GM23338 (cell line): ENCODE measurements at regions not wholly inside any gene's neighbourhood (a gene's known extent, or its start where the extent isn't known, plus 50 kb on each side); places are given as distances from the start of the nearest gene placed in this dataset.
"Not testable (repeated sequence)": the region's sequence is repeated elsewhere in the genome, so short reads cannot be mapped to it uniquely, and the experiment has no call there.

Experiments used
- ATAC-seq: fragments of 200-7000 bp; cut with Tn5 transposase; 3 replicates; pipeline ENCODE4 v1.9.1; 2020
- DNase-seq: peaks from one replicate; pipeline ENCODE4 v3.0.0-alpha.2; 2015; ENCODE audit warnings: low spot score
- H2AFZ ChIP-seq: fragments of 200-600 bp; sonication (generic); 2 replicates; pipeline ENCODE4 v1.8.0; 2016; ENCODE audit warnings: antibody characterized with exemption, mild to moderate bottlenecking, moderate library complexity
- H3F3A ChIP-seq: fragments of 200-600 bp; sonication (generic); replicated peaks from 2 replicates; pipeline ENCODE4 v1.8.0; 2017; ENCODE audit warnings: antibody characterized with exemption, mixed run types, low read depth
- H3K27ac ChIP-seq: fragments of 200-600 bp; sonication (generic); 2 replicates; pipeline ENCODE4 v1.6.1; 2016; ENCODE audit warnings: low read depth
- H3K27me3 ChIP-seq: fragments of 200-600 bp; sonication (generic); 2 replicates; pipeline ENCODE4 v1.8.0; 2016; ENCODE audit warnings: mild to moderate bottlenecking, mixed run types, moderate library complexity; ENCODE audit not compliant: insufficient read depth
- H3K36me3 ChIP-seq: fragments of 200-600 bp; sonication (generic); 2 replicates; pipeline ENCODE4 v1.8.0; 2016; ENCODE audit warnings: mild to moderate bottlenecking; ENCODE audit not compliant: insufficient read depth
- H3K4me1 ChIP-seq: fragments of 200-600 bp; sonication (generic); 2 replicates; pipeline ENCODE4 v1.8.0; 2016; ENCODE audit warnings: mild to moderate bottlenecking, moderate library complexity; ENCODE audit not compliant: insufficient read depth
- H3K4me2 ChIP-seq: fragments of 200-600 bp; sonication (generic); 2 replicates; pipeline ENCODE4 v1.7.1; 2017; ENCODE audit warnings: mixed run types
- H3K4me3 ChIP-seq: fragments of 200-600 bp; sonication (generic); 2 replicates; pipeline ENCODE4 v1.6.1; 2016; ENCODE audit warnings: mixed run types
- H3K79me2 ChIP-seq: fragments of 200-600 bp; sonication (generic); replicated peaks from 2 replicates; pipeline ENCODE4 v1.8.0; 2017; ENCODE audit warnings: mild to moderate bottlenecking; ENCODE audit not compliant: insufficient read depth
- H3K9me2 ChIP-seq: fragments of 200-600 bp; sonication (generic); 2 replicates; pipeline ENCODE4 v1.8.0; 2017; ENCODE audit not compliant: insufficient read depth
- H4K20me1 ChIP-seq: fragments of 200-600 bp; sonication (generic); replicated peaks from 2 replicates; pipeline ENCODE4 v1.8.0; 2017; ENCODE audit warnings: mild to moderate bottlenecking; ENCODE audit not compliant: insufficient read depth
- H3K27ac Mint-ChIP-seq: 2 replicates; pipeline ENCODE4 v1.8.0; 2020; ENCODE audit warnings: inconsistent platforms, mild to moderate bottlenecking, moderate library complexity, mixed read lengths
- H3K27me3 Mint-ChIP-seq: 3 replicates; pipeline ENCODE4 v1.8.0; 2022; ENCODE audit warnings: low read depth, mild to moderate bottlenecking, moderate library complexity, mixed read lengths, inconsistent platforms; ENCODE audit not compliant: insufficient read depth, poor library complexity
- H3K36me3 Mint-ChIP-seq: 3 replicates; pipeline ENCODE4 v1.8.0; 2021; ENCODE audit warnings: low read depth, mild to moderate bottlenecking, inconsistent platforms, moderate library complexity, mixed read lengths
- H3K4me1 Mint-ChIP-seq: 3 replicates; pipeline ENCODE4 v1.8.0; 2020; ENCODE audit warnings: mild to moderate bottlenecking, inconsistent platforms, mixed read lengths
- H3K4me3 Mint-ChIP-seq: 3 replicates; pipeline ENCODE4 v1.8.0; 2021; ENCODE audit warnings: moderate library complexity, mild to moderate bottlenecking, inconsistent platforms, mixed read lengths
- H3K9me3 Mint-ChIP-seq: 3 replicates; pipeline ENCODE4 v1.8.0; 2020; ENCODE audit warnings: moderate library complexity, mild to moderate bottlenecking, inconsistent platforms, mixed read lengths
- ETS1 ChIP-seq: IDR thresholded peaks from 2 replicates; pipeline ENCODE4 v1.6.1; 2016; ENCODE audit warnings: antibody characterized with exemption
- STAT1 ChIP-seq: IDR thresholded peaks from one replicate; pipeline ENCODE4 v1.6.1; 2016; ENCODE audit warnings: antibody characterized with exemption; ENCODE audit not compliant: unreplicated experiment
- ZNF114 ChIP-seq: fragments of 250-450 bp; sonication (Bioruptor Pico); IDR thresholded peaks from 2 replicates; pipeline ENCODE4 v1.5.0; 2020; ENCODE audit warnings: mild to moderate bottlenecking, moderate library complexity
- ZNF331 ChIP-seq: fragments of 250-450 bp; sonication (Bioruptor Pico); IDR thresholded peaks from 2 replicates; pipeline ENCODE4 v1.5.0; 2020; ENCODE audit warnings: low read depth, mild to moderate bottlenecking, moderate library complexity
- TF ChIP-seq, protein P1 (sequence below): fragments of 250-450 bp; sonication (Bioruptor Pico); IDR thresholded peaks from 2 replicates; pipeline ENCODE4 v1.5.0; 2020; ENCODE audit warnings: mild to moderate bottlenecking, moderate library complexity
- TF ChIP-seq, protein P2 (sequence below): IDR thresholded peaks from one replicate; pipeline ENCODE4 v1.6.1; 2018; ENCODE audit warnings: antibody characterized with exemption; ENCODE audit not compliant: unreplicated experiment

GRCh38 chr1:213704941-213705340 lies 282.8 kb upstream of the PROX1 start:
- H3K27ac Mint-ChIP-seq = no peak overlapping the region
- peaks cover 3% of the 10 kb centered on the region for H3K27me3 Mint-ChIP-seq
- H3K4me3 ChIP-seq = no peak overlapping the region
- H3K79me2 ChIP-seq = no peaks in the 10 kb centered on the region
- no peaks in the 10 kb centered on the region for H3K36me3 ChIP-seq
- H3K27ac ChIP-seq = no peak overlapping the region
- H3K27me3 ChIP-seq = no peaks in the 10 kb centered on the region
- H3K4me3 Mint-ChIP-seq = no peak overlapping the region
- no peaks in the 10 kb centered on the region for H3F3A ChIP-seq
- no peak overlapping the region for H3K4me2 ChIP-seq
- no peak for TF ChIP-seq ZNF331 (CRISPR knock-in tag)
- no peak for TF ChIP-seq STAT1
- no peak for TF ChIP-seq ZNF114 (CRISPR knock-in tag)
- TF ChIP-seq, protein P1, sequence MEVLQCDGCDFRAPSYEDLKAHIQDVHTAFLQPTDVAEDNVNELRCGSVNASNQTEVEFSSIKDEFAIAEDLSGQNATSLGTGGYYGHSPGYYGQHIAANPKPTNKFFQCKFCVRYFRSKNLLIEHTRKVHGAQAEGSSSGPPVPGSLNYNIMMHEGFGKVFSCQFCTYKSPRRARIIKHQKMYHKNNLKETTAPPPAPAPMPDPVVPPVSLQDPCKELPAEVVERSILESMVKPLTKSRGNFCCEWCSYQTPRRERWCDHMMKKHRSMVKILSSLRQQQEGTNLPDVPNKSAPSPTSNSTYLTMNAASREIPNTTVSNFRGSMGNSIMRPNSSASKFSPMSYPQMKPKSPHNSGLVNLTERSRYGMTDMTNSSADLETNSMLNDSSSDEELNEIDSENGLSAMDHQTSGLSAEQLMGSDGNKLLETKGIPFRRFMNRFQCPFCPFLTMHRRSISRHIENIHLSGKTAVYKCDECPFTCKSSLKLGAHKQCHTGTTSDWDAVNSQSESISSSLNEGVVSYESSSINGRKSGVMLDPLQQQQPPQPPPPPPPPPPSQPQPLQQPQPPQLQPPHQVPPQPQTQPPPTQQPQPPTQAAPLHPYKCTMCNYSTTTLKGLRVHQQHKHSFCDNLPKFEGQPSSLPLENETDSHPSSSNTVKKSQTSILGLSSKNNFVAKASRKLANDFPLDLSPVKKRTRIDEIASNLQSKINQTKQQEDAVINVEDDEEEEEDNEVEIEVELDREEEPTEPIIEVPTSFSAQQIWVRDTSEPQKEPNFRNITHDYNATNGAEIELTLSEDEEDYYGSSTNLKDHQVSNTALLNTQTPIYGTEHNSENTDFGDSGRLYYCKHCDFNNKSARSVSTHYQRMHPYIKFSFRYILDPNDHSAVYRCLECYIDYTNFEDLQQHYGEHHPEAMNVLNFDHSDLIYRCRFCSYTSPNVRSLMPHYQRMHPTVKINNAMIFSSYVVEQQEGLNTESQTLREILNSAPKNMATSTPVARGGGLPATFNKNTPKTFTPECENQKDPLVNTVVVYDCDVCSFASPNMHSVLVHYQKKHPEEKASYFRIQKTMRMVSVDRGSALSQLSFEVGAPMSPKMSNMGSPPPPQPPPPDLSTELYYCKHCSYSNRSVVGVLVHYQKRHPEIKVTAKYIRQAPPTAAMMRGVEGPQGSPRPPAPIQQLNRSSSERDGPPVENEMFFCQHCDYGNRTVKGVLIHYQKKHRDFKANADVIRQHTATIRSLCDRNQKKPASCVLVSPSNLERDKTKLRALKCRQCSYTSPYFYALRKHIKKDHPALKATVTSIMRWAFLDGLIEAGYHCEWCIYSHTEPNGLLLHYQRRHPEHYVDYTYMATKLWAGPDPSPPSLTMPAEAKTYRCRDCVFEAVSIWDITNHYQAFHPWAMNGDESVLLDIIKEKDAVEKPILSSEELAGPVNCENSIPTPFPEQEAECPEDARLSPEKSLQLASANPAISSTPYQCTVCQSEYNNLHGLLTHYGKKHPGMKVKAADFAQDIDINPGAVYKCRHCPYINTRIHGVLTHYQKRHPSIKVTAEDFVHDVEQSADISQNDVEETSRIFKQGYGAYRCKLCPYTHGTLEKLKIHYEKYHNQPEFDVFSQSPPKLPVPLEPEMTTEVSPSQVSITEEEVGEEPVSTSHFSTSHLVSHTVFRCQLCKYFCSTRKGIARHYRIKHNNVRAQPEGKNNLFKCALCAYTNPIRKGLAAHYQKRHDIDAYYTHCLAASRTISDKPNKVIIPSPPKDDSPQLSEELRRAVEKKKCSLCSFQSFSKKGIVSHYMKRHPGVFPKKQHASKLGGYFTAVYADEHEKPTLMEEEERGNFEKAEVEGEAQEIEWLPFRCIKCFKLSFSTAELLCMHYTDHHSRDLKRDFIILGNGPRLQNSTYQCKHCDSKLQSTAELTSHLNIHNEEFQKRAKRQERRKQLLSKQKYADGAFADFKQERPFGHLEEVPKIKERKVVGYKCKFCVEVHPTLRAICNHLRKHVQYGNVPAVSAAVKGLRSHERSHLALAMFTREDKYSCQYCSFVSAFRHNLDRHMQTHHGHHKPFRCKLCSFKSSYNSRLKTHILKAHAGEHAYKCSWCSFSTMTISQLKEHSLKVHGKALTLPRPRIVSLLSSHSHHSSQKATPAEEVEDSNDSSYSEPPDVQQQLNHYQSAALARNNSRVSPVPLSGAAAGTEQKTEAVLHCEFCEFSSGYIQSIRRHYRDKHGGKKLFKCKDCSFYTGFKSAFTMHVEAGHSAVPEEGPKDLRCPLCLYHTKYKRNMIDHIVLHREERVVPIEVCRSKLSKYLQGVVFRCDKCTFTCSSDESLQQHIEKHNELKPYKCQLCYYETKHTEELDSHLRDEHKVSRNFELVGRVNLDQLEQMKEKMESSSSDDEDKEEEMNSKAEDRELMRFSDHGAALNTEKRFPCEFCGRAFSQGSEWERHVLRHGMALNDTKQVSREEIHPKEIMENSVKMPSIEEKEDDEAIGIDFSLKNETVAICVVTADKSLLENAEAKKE (CRISPR knock-in tag) = no peak
- TF ChIP-seq, protein P2, sequence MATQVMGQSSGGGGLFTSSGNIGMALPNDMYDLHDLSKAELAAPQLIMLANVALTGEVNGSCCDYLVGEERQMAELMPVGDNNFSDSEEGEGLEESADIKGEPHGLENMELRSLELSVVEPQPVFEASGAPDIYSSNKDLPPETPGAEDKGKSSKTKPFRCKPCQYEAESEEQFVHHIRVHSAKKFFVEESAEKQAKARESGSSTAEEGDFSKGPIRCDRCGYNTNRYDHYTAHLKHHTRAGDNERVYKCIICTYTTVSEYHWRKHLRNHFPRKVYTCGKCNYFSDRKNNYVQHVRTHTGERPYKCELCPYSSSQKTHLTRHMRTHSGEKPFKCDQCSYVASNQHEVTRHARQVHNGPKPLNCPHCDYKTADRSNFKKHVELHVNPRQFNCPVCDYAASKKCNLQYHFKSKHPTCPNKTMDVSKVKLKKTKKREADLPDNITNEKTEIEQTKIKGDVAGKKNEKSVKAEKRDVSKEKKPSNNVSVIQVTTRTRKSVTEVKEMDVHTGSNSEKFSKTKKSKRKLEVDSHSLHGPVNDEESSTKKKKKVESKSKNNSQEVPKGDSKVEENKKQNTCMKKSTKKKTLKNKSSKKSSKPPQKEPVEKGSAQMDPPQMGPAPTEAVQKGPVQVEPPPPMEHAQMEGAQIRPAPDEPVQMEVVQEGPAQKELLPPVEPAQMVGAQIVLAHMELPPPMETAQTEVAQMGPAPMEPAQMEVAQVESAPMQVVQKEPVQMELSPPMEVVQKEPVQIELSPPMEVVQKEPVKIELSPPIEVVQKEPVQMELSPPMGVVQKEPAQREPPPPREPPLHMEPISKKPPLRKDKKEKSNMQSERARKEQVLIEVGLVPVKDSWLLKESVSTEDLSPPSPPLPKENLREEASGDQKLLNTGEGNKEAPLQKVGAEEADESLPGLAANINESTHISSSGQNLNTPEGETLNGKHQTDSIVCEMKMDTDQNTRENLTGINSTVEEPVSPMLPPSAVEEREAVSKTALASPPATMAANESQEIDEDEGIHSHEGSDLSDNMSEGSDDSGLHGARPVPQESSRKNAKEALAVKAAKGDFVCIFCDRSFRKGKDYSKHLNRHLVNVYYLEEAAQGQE = no peak
- TF ChIP-seq ETS1 = no peak
- no peak for ATAC-seq
- DNase-seq = no peak
- peaks cover 3% of the 10 kb centered on the region; the same call in 1 of the 2 replicates for H3K9me2 ChIP-seq
- H3K4me1 Mint-ChIP-seq = no peaks in the 10 kb centered on the region
- no peaks in the 10 kb centered on the region for H4K20me1 ChIP-seq
- H2AFZ ChIP-seq = no peak overlapping the region
- no peaks in the 10 kb centered on the region for H3K4me1 ChIP-seq
- peaks cover 25% of the 10 kb centered on the region; the same call in 2 of the 3 replicates for H3K9me3 Mint-ChIP-seq
- H3K36me3 Mint-ChIP-seq = peaks cover 4% of the 10 kb centered on the region; the same call in 1 of the 3 replicates

DNA sequence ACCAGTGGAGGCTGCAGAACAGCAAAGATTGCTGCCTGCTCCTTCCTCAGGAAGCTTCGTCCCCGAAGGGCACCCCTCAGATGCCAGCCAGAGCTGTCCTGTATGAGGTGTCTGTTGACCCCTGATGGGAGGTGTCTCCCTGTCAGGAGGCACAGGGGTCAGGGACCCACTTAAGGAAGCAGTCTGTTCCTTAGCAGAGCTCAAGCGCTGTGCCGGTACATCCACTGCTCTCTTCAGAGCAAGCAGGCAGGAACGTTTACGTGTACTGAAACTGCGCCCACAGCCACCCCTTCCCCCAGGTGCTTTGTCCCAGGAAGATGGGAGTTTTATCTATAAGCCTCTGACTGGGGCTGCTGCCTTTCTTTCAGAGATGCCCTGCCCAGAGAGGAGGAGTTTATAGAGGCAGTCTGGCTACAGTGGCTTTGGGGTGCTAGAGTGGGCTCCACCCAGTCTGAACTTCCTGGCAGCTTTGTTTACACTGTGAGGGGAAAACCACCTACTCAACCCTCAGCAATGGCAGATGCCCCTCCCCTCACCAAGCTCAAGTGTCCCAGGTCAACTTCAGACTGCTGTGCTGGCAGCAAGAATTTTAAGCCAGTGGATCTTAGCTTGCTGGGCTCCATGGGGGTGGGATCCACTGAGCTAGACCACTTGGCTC lies 275.8 kb upstream of the PROX1 start:
- peaks cover 12% of the 10 kb centered on the region; the same call in 2 of the 3 replicates for H3K9me3 Mint-ChIP-seq
- not testable (repeated sequence) for DNase-seq, H3K4me1 Mint-ChIP-seq, H3K27ac ChIP-seq, H3K36me3 Mint-ChIP-seq, H3K27me3 Mint-ChIP-seq, H3K4me3 Mint-ChIP-seq, H4K20me1 ChIP-seq, H3K27ac Mint-ChIP-seq, H3K4me2 ChIP-seq, H2AFZ ChIP-seq, H3K79me2 ChIP-seq, H3K27me3 ChIP-seq, ATAC-seq, H3K36me3 ChIP-seq, H3K4me1 ChIP-seq, H3F3A ChIP-seq, H3K9me2 ChIP-seq, H3K4me3 ChIP-seq
